ENCODE measurements at regions not wholly inside any gene's neighbourhood (a gene's known extent, or its start where the extent isn't known, plus 50 kb on each side); places are given as distances from the start of the nearest gene placed in this dataset.

DNA sequence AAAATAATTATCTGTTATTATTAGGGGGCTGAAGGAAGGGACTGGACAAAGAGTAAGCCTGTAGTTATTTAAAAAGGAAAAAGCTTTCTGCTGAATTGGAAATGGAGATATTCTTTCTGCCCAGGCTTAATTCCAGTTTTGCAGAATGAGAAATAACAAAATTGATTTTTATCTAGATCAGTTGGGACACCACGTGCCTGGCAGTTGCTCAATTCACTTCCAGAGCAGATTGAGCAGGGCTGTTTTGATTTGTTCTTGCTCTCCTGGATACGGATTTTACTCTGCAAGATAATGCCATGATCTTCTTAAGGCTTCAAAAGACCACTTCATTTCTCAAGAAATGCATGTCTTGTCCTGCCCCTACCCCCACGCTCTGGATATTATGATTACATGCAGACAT is 524.3 kb downstream of the TCERG1L start:
- 20% methylated on average over 3 of the region's 3 CpGs for WGBS (ENCODE audit: insufficient coverage, low coverage, low lambda C conversion rate, missing lambda C conversion rate)
- H3K27ac ChIP-seq: no peak overlapping the region
- no peaks in the 10 kb centered on the region for H3K36me3 ChIP-seq
- ATAC-seq (peak in 1 of 4 donors; percentile 27), DNase-seq (no peak)
- H3K4me3 ChIP-seq: no peak overlapping the region
- TF ChIP-seq, protein P1, sequence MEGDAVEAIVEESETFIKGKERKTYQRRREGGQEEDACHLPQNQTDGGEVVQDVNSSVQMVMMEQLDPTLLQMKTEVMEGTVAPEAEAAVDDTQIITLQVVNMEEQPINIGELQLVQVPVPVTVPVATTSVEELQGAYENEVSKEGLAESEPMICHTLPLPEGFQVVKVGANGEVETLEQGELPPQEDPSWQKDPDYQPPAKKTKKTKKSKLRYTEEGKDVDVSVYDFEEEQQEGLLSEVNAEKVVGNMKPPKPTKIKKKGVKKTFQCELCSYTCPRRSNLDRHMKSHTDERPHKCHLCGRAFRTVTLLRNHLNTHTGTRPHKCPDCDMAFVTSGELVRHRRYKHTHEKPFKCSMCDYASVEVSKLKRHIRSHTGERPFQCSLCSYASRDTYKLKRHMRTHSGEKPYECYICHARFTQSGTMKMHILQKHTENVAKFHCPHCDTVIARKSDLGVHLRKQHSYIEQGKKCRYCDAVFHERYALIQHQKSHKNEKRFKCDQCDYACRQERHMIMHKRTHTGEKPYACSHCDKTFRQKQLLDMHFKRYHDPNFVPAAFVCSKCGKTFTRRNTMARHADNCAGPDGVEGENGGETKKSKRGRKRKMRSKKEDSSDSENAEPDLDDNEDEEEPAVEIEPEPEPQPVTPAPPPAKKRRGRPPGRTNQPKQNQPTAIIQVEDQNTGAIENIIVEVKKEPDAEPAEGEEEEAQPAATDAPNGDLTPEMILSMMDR (IDR thresholded peaks at IDR 0.05): no peak
- no peak for TF ChIP-seq POLR2A (IDR thresholded peaks at IDR 0.05)
- no peaks in the 10 kb centered on the region for H3K4me1 ChIP-seq
- no peaks in the 10 kb centered on the region for H3K9me3 ChIP-seq
- no peaks in the 10 kb centered on the region for H3K27me3 ChIP-seq
- intact Hi-C loops (cut with DNase I): no loop called here

DNA sequence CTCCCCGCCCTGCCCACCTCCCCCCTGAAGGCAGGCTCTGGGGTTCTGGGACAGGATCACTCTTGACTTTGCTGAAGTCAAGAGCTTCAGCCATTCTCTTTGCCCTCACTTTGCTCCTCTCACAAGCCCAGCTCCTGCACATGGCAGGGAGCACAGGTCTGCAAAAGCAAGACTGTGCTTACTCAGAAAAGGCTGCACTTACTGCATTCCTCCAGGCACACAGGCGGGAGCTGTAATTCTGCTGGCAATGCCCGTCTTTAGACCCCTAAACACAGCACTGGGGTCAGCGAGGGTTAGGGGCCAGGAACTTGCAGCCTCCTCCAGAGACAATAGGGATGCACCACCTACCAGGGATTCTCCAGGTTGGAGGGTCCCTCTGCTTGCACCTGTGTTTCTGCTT is 523.7 kb downstream of the TCERG1L start:
- 50% methylated on average over 1 of the region's 4 CpGs for WGBS (ENCODE audit: insufficient coverage, low coverage, low lambda C conversion rate, missing lambda C conversion rate)
- intact Hi-C loops (cut with DNase I): no loop called here
- H3K36me3 ChIP-seq: no peaks in the 10 kb centered on the region
- H3K9me3 ChIP-seq: no peaks in the 10 kb centered on the region
- TF ChIP-seq POLR2A (IDR thresholded peaks at IDR 0.05): no peak
- TF ChIP-seq, protein P1 (IDR thresholded peaks at IDR 0.05): no peak
- no peak overlapping the region for H3K4me3 ChIP-seq
- DNase-seq (no peak), ATAC-seq (no peak)
- no peaks in the 10 kb centered on the region for H3K4me1 ChIP-seq
- H3K27me3 ChIP-seq: no peaks in the 10 kb centered on the region
- no peak overlapping the region for H3K27ac ChIP-seq

DNA sequence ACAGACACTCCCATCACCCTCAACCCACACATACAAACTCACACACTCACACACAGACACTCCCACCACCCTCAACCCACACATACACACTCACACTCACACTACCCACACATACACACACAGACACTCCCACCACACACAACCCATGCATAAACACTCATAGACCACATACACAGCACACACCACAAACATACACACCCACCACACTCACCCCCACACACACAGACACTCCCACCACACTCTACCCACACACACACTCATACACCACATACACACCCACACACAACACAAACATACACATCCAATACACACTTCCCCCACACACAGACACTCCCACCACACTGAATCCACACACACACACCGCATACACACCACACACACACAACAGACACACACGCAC is 521.2 kb downstream of the TCERG1L start:
- 15% methylated on average over 2 of the region's 2 CpGs for WGBS (ENCODE audit: insufficient coverage, low coverage, low lambda C conversion rate, missing lambda C conversion rate)
- Histone ChIP-seq H3K27me3 (no peaks in the 10 kb centered on the region), H3K4me3 (no peak overlapping the region), H3K4me1 (no peaks in the 10 kb centered on the region), H3K36me3 (no peaks in the 10 kb centered on the region), H3K9me3 (no peaks in the 10 kb centered on the region), H3K27ac (no peak overlapping the region)
- no peak for TF ChIP-seq POLR2A (IDR thresholded peaks at IDR 0.05)
- TF ChIP-seq, protein P1 (IDR thresholded peaks at IDR 0.05): no peak
- DNase-seq (peak in 1 of 3 donors; percentile 38), ATAC-seq (no peak)
- intact Hi-C loops (cut with DNase I): no loop called here

DNA sequence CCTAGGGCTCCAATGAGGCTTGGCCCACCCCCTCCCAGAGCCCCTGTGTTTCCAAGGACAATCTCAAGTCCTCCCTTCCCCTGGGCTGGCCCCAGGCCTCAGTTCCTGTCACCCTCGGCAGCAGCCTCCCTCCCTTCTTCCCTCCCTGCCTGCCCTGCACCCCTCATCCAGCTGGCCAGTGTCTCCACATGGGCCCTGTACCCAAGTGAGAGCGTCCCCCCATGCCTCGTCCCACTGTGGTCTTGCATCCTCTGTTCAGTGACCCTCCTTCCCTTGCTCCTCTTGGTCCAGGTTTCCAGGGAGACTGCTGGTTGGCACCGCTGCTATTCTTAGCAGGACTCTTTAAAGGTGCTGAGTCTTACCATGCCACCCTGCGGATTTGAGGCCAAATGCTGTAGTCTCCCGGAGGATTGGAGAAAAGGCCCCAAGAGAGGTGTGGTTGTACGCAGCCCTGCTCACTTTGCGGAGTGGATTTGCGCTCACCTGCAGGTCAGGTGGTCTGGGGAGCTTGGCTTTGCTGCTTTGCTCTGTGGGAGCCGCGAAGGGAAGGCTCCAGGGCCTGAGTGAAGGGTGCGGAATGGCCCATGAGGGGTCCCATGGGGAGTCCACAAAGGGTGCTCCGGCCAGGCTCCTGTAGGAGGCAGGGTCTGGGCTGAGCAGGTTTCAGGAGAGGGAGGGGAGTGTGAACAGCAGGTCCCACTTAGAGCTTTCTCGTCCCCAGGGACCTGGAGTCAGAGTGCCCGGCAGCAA is 519.2 kb downstream of the TCERG1L start:
- no peaks in the 10 kb centered on the region for H3K9me3 ChIP-seq
- no peak for TF ChIP-seq POLR2A (IDR thresholded peaks at IDR 0.05)
- TF ChIP-seq, protein P1 (IDR thresholded peaks at IDR 0.05): no peak
- no peak overlapping the region for H3K27ac ChIP-seq
- no peaks in the 10 kb centered on the region for H3K4me1 ChIP-seq
- H3K4me3 ChIP-seq: no peak overlapping the region
- WGBS (ENCODE audit: insufficient coverage, low coverage, low lambda C conversion rate, missing lambda C conversion rate): 74% methylated on average over 10 of the region's 15 CpGs
- intact Hi-C loops (cut with DNase I): no loop called here
- ATAC-seq (no peak), DNase-seq (peak in 1 of 3 donors; percentile 43)
- no peaks in the 10 kb centered on the region for H3K36me3 ChIP-seq
- H3K27me3 ChIP-seq: no peaks in the 10 kb centered on the region

Measured in right lobe of liver (tissue), 6 donors.